HG02798 (cell line): ENCODE measurements at regions not wholly inside any gene's neighbourhood (a gene's known extent, or its start where the extent isn't known, plus 50 kb on each side); places are given as distances from the start of the nearest gene placed in this dataset.
A peak's percentile ranks its signal among the peaks of the same experiment; 100 is the strongest.

Experiments used
- ATAC-seq: cut with Tn5 transposase; IDR thresholded peaks from one replicate; pipeline ENCODE4 v1.9.1; 2021; ENCODE audit warnings: mild to moderate bottlenecking; ENCODE audit not compliant: unreplicated experiment, poor library complexity

GRCh38 chr11:26070714-26071380, 261.1 kb upstream of the ANO3 start:
- no peak for ATAC-seq

GRCh38 chr11:26072614-26073153, 259.2 kb upstream of the ANO3 start:
- ATAC-seq, result no peak

DNA sequence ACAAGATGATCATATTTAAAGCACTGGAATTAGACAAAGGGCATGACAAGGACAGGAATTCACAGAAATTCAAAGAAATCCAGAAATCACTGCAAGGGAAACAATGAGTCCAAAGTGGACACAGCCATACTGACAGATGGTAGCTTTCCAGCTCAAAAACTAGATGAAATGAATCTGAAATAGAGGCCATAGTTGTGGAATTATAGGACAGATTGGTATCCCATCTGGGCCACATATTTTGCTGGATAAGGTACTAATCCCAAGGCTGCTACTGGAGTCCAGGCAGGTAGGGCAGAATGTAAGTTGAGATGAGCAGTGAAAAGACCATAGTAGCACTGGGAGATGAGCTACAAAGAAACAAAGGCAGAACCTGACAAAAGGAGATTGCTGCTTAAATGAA, 258.3 kb upstream of the ANO3 start:
- no peak for ATAC-seq

DNA sequence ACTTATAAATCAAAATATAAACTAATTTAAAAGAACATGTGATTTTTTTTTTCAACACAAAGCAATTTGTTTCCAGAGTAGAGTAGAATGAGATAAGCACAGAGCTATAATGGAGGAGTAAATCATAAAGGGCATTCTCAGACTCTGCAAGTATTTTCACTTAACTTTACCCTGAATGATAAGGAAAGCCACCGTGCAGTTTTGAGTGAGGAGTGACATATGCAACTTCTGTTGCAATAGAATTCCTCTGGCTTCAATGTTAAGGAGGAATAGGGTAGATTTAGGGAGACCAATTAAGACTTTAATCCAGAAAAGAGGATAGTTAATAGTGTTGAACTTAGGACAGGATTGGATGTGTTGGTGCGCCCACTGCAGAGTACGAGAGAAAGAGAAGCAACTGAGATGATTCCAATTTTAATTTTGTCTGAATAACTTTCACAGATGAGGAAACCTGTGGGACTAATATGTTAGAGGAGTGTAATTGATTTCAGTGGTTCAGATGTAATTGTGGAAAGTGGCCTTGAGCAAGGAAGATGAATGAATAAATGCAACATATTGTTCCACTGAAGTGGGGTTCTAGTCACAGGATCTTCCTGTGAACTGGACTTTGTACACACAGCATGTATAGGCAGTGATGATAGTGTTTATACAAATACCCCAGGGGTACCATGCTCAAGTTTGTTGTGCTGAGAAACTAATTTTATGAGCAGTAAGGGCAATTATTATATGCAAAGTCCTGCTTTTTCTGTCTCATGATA, 255.5 kb upstream of the ANO3 start:
- ATAC-seq, result no peak

GRCh38 chr11:26078231-26078821, 253.6 kb upstream of the ANO3 start:
- peak; percentile 64 for ATAC-seq

GRCh38 chr11:26084313-26084712, 247.6 kb upstream of the ANO3 start:
- ATAC-seq, result no peak

DNA sequence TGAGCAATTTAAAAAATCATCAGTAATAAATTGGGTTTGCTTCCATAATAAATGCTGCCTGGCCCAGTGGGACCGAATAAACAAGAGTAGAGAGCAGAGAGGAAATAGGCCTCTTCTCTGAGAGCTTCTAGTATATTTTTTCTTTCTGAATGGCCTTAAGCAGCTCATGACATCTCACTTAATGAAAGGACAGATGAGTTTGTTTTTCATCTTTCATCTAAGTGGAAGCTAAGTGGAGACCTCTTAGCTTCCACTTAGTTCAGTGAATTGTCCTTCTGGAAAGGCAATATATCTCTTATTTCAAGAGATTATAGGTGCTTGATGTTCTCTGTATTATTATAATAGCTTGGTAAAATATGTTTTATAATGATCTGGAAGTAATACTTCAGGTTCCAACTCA, 245.9 kb upstream of the ANO3 start:
- no peak for ATAC-seq

DNA sequence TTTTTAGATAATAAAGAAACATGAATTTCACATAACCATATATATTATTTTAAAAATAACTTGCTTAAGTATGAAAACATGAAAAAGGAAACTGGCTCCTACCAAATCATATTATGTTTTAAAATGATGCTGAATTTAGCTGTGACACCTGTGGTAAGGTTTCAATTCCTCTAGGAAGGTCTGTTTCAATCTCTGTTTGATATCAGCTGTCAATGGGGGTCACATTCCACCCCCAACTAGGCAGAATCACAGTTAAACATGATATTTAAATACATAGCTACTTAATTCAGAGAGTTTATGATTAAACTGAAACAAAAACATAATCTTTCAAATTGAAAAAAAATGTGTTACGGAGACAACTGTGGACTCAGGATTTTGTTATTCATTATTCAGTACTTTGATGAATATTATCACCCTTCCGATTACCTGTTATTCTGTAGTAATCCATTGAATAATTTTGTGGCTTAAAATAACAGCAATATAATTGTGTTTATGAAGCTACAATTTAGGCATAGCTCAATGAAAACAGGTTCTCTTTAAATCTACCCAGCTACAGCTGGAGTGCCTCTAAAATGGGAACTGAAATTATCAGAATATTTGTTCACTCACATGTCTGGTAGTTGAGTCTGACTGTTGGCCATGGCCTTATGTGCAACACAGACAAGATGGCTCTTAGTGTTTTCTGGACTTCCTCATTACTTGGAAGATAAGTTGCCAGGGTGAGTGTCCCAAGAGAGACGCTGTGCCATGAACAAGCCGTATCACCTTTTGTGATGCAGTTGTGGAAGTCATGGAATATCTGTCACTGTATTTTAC, 244.6 kb upstream of the ANO3 start:
- ATAC-seq, result peak; percentile 96

GRCh38 chr11:26088391-26088790, 243.5 kb upstream of the ANO3 start:
- ATAC-seq, result no peak

GRCh38 chr11:26090651-26091050, 241.3 kb upstream of the ANO3 start:
- ATAC-seq, result no peak

DNA sequence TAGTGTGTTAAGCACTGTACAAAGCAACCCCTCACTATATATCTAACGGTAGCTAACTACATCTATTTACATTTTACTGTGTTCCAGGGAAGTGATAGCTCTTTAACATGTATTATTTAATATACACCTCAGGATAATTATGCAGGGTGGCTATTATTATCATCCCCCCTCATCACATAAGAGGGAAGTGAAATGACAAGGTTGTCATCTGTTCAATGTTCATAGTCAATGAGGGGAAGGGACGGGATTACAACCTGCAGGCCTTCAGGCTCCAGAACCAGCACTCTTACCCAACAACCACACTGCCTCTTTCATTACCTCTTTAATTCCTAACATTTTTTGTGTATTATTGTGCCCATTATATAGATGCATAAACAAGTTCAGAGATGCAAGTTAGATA, 238.7 kb upstream of the ANO3 start:
- ATAC-seq, result no peak

DNA sequence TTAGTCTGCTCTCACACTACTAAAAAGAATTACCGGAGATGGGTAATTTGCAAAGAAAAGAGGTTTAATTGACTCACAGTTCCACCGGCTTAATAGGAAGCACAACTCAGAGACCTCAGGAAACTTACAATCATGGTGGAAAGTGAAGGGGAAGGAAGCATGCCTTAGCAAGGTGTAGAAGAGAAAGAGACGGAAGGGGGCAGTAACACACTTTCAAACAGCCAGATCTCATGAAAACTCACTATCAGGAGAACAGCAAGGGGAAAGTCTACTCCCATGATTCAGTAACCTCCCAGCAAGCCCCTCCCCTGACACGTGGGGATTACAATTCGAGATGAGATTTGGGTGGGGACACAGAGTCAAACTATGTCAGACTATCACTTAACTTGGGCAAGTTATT, 236.6 kb upstream of the ANO3 start:
- no peak for ATAC-seq

DNA sequence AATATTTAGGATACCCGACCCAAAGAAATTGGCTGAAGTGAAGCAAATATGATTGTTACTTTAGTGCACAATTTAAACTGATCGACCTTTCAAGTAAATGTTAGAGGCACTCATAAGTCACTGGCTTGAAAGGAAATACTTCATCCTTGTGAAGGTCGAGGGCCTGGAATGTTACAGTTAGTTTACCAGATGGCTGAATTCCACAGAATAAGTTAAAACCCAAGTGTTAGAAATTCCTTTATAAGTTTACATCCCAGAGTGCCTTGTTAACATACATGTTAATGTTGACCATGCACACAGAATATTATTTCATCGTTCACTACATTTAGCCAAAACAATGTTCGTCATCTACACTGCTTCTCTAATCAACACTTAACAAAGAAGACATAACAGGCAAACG, 235.5 kb upstream of the ANO3 start:
- no peak for ATAC-seq

- no peak for ATAC-seq
Measured at GRCh38 chr11:26102325-26102724, 229.6 kb upstream of the ANO3 start.

DNA sequence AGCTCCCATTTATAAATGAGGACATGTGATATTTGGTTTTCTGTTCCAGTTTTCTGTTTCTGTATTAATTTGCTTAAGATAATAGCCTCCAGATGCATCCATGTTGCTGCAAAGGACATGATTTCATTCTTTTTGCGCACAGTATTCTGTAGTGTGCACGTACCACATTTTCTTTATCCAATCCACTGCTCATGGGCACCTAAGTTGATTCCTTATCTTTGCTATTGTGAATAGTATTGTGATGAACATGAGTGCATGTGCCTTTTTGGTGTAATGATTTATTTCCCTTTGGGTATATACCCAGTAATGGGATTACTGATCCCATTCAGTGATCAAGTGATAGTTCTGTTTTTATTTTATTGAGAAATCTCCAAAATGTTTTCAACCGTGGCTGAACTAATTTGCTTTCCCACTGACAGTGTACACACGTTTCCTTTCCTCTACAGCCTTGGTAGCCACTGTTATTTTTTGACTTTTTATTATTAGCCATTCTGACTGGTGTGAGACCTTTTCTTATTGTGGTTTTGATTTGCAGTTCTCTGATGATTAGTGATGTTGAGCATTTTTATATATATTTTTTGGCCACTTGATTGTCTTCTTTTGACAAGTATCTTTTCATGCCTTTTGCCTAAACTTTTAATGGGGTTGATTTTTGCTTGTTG, 226.0 kb upstream of the ANO3 start:
- no peak for ATAC-seq

- no peak for ATAC-seq
Measured at GRCh38 chr11:26106726-26107125, 225.2 kb upstream of the ANO3 start.

- no peak for ATAC-seq
Measured at GRCh38 chr11:26109658-26110368, 222.1 kb upstream of the ANO3 start.

DNA sequence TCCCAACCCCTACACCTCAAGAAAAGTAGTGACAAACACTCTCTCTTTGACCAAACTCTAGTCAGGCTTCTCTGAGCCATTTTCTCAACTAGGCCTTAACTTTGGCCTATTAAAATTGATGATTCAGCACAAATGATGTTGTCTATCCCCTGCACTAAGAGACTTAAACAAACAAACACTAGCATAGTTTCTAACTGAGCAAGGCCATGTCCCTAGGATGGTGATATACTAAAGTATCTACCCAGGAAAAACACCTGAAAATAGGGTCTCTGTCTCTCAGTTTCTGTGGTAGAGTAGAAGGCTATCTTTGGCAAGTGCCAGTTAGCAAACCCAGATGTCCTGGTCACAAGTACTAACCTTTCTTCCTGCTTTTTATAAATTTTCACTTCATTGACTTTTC, 219.7 kb upstream of the ANO3 start:
- no peak for ATAC-seq

GRCh38 chr11:26121466-26121865, 210.5 kb upstream of the ANO3 start:
- no peak for ATAC-seq
